KMS-11 (cell line): ENCODE measurements at regions not wholly inside any gene's neighbourhood (a gene's known extent, or its start where the extent isn't known, plus 50 kb on each side); places are given as distances from the start of the nearest gene placed in this dataset.

Source experiments
- H2AFZ ChIP-seq: fragments of 200-600 bp; sonication (generic); 2 replicates; pipeline ENCODE4 v1.6.1; 2016; ENCODE audit warnings: antibody characterized with exemption, mixed run types, low read depth
- H3K27ac ChIP-seq: fragments of 200-600 bp; sonication (generic); 2 replicates; pipeline ENCODE4 v1.6.1; 2016; ENCODE audit warnings: mild to moderate bottlenecking, mixed run types
- H3K27me3 ChIP-seq: fragments of 200-600 bp; sonication (generic); 2 replicates; pipeline ENCODE4 v1.6.1; 2017; ENCODE audit warnings: mild to moderate bottlenecking, low read depth, mixed run types, moderate library complexity; ENCODE audit not compliant: insufficient read depth
- H3K36me3 ChIP-seq: fragments of 200-600 bp; sonication (generic); 2 replicates; pipeline ENCODE4 v1.6.1; 2017; ENCODE audit warnings: mild to moderate bottlenecking, mixed run types; ENCODE audit not compliant: insufficient read depth
- H3K4me1 ChIP-seq: fragments of 200-600 bp; sonication (generic); 2 replicates; pipeline ENCODE4 v1.6.1; 2016; ENCODE audit warnings: mild to moderate bottlenecking, low read depth, mixed run types; ENCODE audit not compliant: poor library complexity, severe bottlenecking
- H3K4me2 ChIP-seq: fragments of 200-600 bp; sonication (generic); 2 replicates; pipeline ENCODE4 v1.7.0; 2016; ENCODE audit warnings: mild to moderate bottlenecking, mixed run types
- H3K4me3 ChIP-seq: fragments of 200-600 bp; sonication (generic); IDR thresholded peaks from 2 replicates; pipeline ENCODE4 v1.6.1; 2017; ENCODE audit warnings: low read depth, low read length, mixed read lengths; ENCODE audit not compliant: insufficient read depth
- H3K79me2 ChIP-seq: fragments of 200-600 bp; sonication (generic); 2 replicates; pipeline ENCODE4 v1.6.1; 2016; ENCODE audit warnings: low read depth, mixed run types; ENCODE audit not compliant: insufficient read depth
- H3K9ac ChIP-seq: fragments of 200-600 bp; sonication (generic); 2 replicates; pipeline ENCODE4 v1.6.1; 2016; ENCODE audit warnings: mild to moderate bottlenecking, mixed run types
- H4K20me1 ChIP-seq: fragments of 200-600 bp; sonication (generic); 2 replicates; pipeline ENCODE4 v1.6.1; 2016; ENCODE audit warnings: mild to moderate bottlenecking, mixed run types; ENCODE audit not compliant: insufficient read depth
- TF ChIP-seq, protein P1 (sequence below): fragments of 200-600 bp; sonication (generic); conservative IDR thresholded peaks from 2 replicates; pipeline ENCODE4 v1.6.1; 2017; ENCODE audit warnings: low read depth, mild to moderate bottlenecking, antibody characterized with exemption, low read length, moderate library complexity, mixed read lengths

DNA sequence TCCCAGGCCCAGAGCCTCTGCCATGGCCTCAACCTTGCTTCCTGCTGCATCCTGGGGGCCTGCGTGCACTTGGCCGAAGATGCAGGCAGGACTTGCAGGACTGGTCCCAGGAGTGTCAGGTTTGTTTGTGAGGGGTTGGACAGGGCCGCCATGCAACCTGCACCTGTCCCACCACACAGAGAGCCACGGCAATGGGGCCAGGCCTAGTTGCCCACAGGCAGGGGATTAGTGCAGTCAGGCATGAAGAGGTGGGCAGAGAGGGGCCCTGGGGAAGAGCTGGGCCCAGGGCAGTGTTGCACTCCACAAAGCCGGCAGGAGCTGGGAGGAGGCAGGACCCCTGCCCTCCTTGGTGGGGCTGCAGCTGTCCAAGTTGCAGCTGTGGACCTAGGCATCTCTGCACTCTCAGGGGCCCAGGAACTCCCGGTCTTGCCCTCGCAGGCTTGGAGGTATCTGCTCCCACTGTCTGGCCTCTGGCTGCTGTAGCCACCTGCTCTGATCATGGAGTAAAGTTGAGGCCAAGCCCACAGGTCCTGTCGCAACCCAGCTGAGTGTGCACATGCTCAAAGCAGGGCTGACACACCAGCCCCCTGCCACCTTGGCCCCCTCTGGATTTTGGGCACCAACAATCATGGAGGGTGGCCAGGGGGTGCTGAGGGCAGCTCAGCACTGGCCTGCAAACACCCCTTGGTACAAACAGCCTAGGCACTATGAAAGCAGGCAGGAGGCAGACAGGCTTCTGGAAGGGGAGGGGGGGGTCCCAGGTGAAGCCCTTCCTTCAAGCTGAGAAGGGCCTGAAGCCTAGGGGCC lies 190.4 kb upstream of the PCDH10 start:
- H3K4me2 ChIP-seq, result no peak overlapping the region
- no peaks in the 10 kb centered on the region for H3K27me3 ChIP-seq

DNA sequence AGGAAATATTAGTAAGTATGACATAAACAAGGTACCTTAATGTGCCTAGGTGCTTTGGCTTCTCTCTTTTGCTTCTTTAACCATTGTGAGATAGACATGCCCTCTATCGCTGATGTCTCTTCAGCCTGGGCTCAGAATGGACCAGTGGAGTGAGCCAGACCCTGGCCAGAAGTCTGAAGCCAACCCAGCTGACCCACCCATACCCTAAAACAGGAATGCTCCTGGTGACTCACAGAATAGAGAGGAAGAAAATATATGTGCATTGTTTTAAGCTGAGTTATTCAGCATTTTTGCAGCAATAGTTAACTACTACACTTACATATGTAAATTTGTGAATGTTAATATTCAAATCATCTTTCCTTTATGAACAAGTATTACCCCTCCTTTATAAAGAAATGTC lies 167.5 kb upstream of the PCDH10 start:
- TF ChIP-seq, protein P1, sequence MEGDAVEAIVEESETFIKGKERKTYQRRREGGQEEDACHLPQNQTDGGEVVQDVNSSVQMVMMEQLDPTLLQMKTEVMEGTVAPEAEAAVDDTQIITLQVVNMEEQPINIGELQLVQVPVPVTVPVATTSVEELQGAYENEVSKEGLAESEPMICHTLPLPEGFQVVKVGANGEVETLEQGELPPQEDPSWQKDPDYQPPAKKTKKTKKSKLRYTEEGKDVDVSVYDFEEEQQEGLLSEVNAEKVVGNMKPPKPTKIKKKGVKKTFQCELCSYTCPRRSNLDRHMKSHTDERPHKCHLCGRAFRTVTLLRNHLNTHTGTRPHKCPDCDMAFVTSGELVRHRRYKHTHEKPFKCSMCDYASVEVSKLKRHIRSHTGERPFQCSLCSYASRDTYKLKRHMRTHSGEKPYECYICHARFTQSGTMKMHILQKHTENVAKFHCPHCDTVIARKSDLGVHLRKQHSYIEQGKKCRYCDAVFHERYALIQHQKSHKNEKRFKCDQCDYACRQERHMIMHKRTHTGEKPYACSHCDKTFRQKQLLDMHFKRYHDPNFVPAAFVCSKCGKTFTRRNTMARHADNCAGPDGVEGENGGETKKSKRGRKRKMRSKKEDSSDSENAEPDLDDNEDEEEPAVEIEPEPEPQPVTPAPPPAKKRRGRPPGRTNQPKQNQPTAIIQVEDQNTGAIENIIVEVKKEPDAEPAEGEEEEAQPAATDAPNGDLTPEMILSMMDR, result no peak
- no peak overlapping the region for H3K27ac ChIP-seq

More for the DNA sequence above, 190.4 kb upstream of the PCDH10 start:
- Histone ChIP-seq H3K4me1 (no peaks in the 10 kb centered on the region), H3K27ac (no peak overlapping the region), H3K9ac (no peak overlapping the region), H2AFZ (no peak overlapping the region), H3K4me3 (no peak overlapping the region), H3K36me3 (no peaks in the 10 kb centered on the region), H3K79me2 (no peaks in the 10 kb centered on the region), H4K20me1 (no peaks in the 10 kb centered on the region)
- TF ChIP-seq, protein P1, result no peak

DNA sequence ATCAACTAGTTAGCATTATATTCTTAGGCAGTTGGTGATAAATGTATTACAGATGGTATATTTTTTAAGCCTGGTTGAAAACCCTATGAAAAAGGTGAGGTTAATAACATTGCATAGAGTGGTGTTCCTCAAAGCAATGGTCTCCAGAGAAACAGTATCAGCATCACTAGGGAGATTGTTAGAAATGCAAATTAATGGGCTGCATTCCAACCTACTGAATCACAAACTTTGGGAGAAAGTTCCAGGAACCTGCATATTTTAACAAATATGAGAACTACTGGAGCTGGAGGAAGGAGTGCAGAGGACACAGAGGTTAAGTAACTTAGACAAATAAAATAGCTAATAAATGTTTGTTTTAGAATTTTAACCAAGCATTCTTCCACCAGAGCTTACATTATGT lies 166.9 kb upstream of the PCDH10 start:
- TF ChIP-seq, protein P1, result no peak
- H3K4me2 ChIP-seq, result no peak overlapping the region

More for the DNA sequence above, 167.5 kb upstream of the PCDH10 start:
- H3K9ac ChIP-seq, result no peak overlapping the region
- H3K4me1 ChIP-seq, result no peaks in the 10 kb centered on the region
- no peaks in the 10 kb centered on the region for H3K36me3 ChIP-seq
- H3K4me3 ChIP-seq, result no peak overlapping the region
- H2AFZ ChIP-seq, result no peak overlapping the region
- no peaks in the 10 kb centered on the region for H3K27me3 ChIP-seq
- H4K20me1 ChIP-seq, result no peaks in the 10 kb centered on the region
- no peaks in the 10 kb centered on the region for H3K79me2 ChIP-seq
- H3K4me2 ChIP-seq, result no peak overlapping the region

DNA sequence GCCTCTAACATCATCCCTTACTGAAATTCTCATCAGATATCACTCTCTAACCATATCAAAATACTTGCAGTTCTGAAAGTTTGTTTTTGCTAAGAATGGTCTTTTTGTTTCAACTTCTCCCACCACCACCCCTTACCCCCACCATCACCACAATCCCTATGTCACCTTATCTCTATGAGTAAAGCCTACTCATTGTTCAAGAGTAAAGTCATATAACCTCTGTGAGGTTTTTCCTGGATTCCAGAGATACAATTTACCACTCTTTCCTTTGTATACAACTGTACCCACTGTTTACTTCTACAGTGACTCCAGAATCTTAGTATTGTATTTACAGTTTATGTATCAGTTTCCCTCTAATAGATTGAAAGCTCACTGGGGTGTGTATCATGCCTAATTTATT lies 158.0 kb upstream of the PCDH10 start:
- Histone ChIP-seq H3K79me2 (no peaks in the 10 kb centered on the region), H3K36me3 (no peaks in the 10 kb centered on the region; the same call in 1 of the 2 replicates), H3K27me3 (no peaks in the 10 kb centered on the region), H3K4me1 (no peaks in the 10 kb centered on the region), H3K4me2 (no peak overlapping the region), H3K9ac (no peak overlapping the region), H3K4me3 (no peak overlapping the region), H3K27ac (no peak overlapping the region), H2AFZ (no peak overlapping the region), H4K20me1 (no peaks in the 10 kb centered on the region)
- TF ChIP-seq, protein P1, result no peak

More for the DNA sequence above, 166.9 kb upstream of the PCDH10 start:
- no peaks in the 10 kb centered on the region for H3K27me3 ChIP-seq
- H4K20me1 ChIP-seq, result no peaks in the 10 kb centered on the region
- no peaks in the 10 kb centered on the region for H3K36me3 ChIP-seq
- no peaks in the 10 kb centered on the region for H3K79me2 ChIP-seq
- no peak overlapping the region for H3K4me3 ChIP-seq
- no peak overlapping the region for H3K9ac ChIP-seq
- no peak overlapping the region for H3K27ac ChIP-seq
- no peak overlapping the region for H2AFZ ChIP-seq
- H3K4me1 ChIP-seq, result no peaks in the 10 kb centered on the region
